HK-2 (cell line): ENCODE measurements at regions not wholly inside any gene's neighbourhood (a gene's known extent, or its start where the extent isn't known, plus 50 kb on each side); places are given as distances from the start of the nearest gene placed in this dataset.

Experiments
- DNase-seq: peaks from one replicate; pipeline ENCODE4 v3.0.0-alpha.2; 2018; ENCODE audit not compliant: unreplicated experiment

- no peak for DNase-seq
Measured at GRCh38 chr3:188940573-188940932, 231.2 kb upstream of the TPRG1 start.

GRCh38 chr3:188941103-188941502 is 230.7 kb upstream of the TPRG1 start:
- DNase-seq, result no peak

- DNase-seq, result no peak
Measured at GRCh38 chr3:188942191-188942590, 229.6 kb upstream of the TPRG1 start.

DNA sequence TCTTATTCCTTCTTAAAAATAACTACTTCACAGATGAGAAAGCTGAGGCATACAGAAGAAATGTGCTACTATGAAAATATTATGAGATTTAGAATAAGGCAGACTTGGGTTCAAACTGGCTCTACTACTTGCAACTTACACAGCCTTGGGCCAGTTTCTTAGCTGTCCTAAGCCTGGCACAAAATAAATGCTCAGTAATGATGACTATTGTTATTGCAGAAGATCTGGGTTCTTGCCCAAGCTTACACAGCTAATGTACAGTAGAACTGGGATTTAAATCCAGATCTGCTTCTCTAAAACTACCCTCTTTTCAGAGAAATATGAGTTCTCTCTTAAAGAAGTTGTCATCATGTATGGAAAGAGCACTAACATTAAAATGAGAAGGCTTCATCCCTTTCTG is 228.2 kb upstream of the TPRG1 start:
- no peak for DNase-seq

- DNase-seq, result no peak
Measured at GRCh38 chr3:188944108-188944507, 227.7 kb upstream of the TPRG1 start.

DNA sequence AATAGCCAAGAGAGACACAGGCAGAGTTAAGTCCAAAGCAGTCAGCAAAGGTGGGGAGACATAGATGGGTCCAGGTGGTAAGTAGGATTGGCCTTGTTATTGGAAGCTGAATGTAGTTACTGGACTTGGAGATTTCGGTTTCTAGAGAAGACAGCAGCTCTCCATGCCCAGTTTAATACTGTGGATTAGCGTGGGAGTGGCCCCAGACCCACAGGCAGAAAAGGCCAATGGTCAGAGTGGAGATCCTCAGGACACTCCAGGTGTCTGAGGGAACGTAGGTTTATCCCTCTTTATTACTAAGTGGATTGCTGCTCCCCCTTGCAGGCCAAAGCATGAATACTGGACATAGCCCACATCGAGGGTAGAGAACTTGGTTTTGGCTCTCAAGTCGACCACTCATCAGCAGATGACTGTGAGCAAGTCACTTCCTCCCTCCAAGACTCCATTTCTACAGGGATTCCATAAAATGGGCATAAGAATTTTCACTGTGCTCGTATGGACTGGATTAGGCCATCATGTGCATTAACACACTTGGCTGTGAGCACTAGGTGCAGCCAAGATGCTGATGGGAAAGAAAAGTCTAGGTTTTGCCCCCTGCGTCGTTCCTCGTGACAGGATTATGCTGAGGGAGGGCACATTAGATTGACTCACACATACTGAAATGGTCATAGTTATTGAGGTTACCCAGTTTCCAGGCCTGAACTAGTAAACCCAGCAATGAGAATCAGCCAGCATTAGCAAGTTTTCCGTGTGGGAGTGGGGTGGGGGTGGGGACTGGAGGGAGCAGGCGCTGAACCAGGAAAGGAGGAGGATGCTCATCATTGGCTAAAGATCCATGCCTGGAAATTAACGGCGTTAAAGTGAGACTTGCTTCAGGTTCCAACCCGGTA is 225.2 kb upstream of the TPRG1 start:
- DNase-seq, result no peak

GRCh38 chr3:188947401-188948280 is 224.1 kb upstream of the TPRG1 start:
- DNase-seq, result peak; percentile 89

GRCh38 chr3:188948281-188948996 is 223.3 kb upstream of the TPRG1 start:
- peak; percentile 38 for DNase-seq

DNA sequence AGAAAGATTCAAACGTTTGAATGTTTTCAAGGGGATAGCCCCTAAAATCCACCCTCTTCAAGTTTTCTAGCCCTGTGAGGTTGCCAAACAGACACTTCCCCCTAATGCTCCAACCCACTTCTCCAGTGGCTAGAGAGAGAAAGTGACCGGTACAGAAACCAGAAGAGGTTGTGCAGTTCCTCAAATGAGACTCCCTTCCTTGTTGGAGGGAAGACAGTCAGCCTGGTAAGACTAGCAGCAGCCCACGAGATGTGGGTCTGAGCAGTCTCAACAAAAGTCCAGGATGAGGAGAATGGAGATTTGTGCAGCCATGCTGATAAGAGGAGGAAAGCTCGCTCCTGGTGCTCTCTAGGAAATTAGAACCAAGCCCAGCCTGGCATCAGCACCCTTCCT is 222.8 kb upstream of the TPRG1 start:
- no peak for DNase-seq

DNA sequence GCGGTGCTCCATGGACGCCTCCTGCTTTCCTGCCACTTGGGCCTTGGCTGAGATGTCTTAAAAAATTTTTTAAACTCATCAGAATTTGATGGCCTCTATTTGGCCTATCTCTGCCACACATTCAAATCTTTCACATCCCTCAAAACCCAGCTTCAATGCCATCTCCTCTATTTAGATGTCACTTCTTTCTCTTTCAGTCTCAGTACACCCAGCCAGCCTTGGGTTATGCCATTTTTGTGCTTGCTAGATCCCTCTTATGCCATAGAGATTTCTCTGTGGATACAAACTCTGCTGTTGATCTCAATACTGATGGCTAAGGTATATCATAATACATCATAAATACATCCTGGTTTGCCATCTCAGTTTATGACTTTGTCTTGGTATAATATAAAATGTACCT is 222.3 kb upstream of the TPRG1 start:
- no peak for DNase-seq

DNA sequence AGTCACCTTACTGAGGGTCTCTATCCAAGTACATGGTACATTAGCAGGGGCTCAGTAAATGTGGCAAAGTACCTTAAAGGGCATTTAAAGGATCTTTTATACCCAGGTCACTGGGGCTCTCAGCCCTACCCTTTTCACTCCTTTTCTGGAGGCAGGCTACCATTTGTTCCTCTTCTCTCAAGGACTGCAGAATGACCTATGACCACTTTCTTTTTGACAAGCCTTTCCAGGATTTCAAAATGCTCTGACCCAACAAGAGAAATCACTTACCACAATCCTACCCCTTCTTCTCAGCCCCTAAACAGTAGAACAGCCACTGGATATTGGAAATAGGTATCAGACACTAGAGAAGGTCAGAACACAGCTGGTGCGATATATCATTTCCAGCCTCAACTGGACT is 221.8 kb upstream of the TPRG1 start:
- DNase-seq, result no peak

- DNase-seq, result peak; percentile 47
Measured at GRCh38 chr3:188950832-188951489, 220.8 kb upstream of the TPRG1 start.

DNA sequence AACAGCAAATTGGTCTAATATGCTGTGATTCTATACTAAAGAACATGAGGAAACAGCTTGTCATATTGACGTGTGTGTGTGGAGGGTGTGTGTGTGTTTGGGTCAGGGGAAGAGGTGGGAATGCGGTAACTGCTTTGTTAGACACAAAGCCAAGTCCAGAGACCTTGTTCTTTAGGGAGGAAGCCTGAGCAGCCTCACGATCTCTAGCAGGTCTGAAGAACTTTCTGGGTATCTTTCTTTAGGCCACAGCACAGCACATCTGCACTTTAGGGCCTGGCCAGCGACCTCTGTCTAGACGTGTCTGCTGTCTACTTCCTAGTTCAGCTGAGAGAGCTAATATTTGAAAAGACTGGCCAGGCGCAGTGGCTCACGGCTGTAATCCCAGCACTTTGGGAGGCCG is 220.0 kb upstream of the TPRG1 start:
- DNase-seq, result no peak

DNA sequence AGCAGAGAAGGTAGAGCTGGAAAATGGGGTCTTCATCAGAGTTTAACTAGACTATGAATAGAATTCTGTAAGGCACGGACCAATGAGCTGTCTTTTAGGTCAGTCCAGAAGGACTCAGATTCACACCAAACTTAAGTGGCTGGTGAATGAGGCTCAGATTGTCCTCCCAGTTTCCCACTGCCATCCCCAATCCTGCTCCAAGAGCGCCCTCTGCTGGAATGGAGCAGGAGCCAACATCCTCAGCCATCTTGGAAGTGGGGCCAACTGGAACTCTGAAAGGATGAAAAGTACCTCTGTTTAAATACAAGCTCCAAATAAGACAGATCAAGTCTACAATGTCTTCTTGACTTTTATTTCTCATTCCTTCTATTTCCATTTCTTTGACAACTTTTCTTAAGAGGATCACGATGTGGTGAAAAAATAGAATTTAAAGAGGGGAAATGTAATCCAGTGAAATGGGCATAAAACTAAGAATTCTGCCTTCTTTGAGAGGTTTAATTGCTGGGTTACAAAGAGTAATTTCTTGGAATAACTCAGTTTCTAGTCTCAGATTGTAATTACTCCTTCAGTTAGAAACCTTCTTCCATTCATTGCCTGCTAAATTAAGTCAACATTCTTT is 217.1 kb upstream of the TPRG1 start:
- DNase-seq, result peak; percentile 86

DNA sequence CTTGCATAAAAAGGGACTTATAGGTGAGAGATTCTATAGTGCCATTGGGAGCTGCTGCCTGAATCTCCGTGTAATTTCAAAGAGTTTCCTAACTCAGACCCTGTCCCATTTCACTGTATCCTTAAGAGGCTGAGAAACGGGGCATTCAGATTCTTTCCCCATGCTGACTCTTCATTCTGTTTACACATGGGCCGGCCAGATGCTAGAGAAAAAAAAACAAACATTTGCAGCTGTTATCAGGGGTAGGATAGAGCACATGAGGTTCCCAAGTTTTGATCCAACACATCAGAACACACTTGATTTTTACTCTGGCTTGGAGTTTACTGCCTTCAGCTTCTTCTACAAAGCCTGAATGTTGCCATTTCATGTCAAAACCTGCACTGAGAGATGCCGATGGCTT is 215.9 kb upstream of the TPRG1 start:
- no peak for DNase-seq

- no peak for DNase-seq
Measured at GRCh38 chr3:188956839-188957489, 214.8 kb upstream of the TPRG1 start.

- no peak for DNase-seq
Measured at GRCh38 chr3:188959013-188959412, 212.8 kb upstream of the TPRG1 start.

GRCh38 chr3:188962253-188963247 is 209.2 kb upstream of the TPRG1 start:
- no peak for DNase-seq

DNA sequence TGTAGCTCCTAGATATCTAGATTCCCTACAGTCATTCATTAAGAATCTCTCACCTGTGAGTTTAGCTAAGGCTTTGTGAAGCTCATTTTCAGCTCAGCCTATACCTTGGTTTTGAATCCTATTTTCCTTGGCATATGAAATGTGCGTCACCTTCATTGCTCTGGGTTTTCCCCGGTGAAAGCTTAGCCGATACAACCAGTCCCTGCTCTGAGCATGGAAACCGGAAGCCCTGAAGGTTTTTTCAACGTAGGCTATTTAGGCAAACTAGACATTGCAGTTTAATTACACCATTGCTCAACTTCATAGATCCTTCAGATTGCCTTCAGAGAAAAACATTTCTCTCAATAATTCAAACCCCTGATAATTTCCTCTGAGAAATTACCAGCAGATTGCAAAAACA is 206.8 kb upstream of the TPRG1 start:
- no peak for DNase-seq

- DNase-seq, result no peak
Measured at GRCh38 chr3:188972310-188972709, 199.5 kb upstream of the TPRG1 start.
